GM21423 (cell line): ENCODE measurements at regions not wholly inside any gene's neighbourhood (a gene's known extent, or its start where the extent isn't known, plus 50 kb on each side); places are given as distances from the start of the nearest gene placed in this dataset.

Experiments
- ATAC-seq: cut with Tn5 transposase; IDR thresholded peaks from one replicate; pipeline ENCODE4 v1.9.1; 2021; ENCODE audit warnings: mild to moderate bottlenecking, moderate library complexity; ENCODE audit not compliant: unreplicated experiment

DNA sequence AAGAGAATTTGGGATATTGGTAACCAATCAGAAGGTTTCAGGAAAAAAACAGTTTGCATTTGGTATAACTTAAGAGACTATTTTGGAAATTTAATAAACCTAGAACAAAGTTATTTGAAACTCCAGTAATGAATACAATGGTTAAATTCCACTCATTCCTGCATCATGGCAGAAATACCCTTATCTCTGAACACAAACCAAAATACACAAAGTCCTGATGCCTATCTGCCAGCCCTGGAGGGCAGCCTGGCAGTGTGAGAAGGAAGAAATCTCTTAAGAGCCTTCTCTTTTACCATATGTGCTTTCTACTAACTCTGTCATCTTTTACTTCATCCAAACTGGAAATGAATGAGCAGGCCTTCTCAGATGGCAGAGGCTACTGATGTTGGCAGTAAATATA lies 147.1 kb upstream of the LYZL1 start:
- no peak for ATAC-seq

DNA sequence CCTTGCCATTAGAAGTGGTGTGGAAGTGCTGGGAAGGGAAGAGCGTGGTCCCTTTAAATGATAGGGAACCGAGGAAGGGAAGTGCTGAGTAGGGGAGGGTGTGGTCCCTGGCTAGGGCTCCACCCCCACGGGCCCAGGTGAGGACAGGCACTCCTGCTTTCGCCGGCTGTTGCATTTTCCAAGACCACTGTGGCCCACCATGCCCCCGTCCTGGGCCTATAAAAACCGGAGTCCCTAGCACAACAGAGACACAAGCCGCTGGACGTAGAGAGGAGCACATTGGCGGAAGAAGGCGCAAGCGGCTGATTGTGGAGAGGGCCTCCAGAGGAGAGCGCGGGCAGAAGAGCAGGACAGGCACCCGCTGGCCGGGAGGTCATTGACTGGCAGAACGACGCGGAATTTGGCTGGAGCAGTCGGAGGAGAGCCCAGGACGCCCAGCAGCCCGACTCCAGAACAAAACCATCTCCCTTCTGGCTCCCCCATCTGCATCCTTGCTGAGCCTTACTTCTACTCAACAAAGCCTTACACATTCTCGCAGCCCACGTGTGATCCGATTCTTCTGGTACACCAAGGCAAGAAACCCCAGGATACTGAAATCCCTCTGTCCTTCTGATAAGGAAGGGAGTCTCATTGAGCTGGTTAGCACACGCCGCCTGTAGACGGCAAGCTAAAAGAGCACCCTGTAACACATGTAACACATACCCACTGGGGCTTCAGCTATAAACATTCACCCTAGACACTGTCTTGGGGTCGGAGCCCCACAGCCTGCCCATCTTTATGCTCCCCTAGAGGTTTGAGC lies 146.2 kb upstream of the LYZL1 start:
- no peak for ATAC-seq

DNA sequence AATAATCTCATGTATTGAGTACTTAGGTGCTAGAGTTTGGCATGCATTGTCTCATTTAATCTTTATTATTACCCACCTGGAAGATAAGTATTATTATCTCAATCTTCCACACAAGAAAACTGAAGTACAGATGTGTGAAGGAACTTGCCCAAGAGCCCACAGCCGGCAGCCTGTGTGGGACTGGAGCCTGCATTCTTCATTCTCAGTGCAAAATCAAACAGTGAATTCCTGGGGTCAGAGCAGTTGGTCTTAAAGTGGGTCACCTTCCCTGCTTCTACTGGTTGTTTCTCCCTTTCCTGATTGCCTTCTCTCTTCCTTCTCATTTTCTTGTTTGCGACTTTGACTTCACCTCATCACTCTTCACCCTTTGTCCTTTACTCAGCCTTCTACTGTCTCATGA lies 144.7 kb upstream of the LYZL1 start:
- no peak for ATAC-seq

DNA sequence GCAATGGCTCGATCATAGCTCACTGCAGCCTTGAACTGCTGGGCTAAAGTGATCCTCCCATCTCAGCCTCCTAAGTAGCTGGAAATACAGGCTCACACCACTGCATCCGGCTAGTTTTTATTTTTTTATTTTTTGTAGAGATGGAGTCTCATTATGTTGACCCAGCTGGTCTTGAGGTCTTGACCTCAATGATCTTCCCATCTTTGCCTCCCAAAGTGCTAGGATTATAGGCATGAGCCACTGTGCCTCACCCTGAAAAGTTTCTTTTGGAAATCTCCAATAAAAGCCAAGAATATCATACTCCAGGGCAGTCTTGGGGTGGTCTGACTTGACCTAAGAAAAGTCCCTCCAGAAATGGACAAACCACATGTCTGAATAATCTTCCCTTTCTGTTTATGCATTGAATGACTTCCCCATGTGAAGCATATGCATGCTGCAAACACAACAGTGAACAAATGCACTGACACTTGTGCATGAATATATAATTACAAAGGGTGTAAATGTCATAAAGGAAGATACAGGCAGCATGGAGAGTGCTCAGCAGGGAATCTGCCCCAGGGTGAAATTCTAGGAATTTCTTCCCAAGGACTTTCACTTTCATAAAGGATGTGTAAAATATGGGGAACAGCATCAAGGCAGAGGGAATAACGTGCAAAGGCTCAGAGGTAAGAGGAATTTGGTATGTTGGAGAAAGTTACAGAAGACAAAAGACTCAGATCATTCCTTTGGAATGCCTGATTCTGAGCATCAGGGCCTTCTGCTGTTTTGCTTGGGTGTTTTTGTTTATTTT lies 142.4 kb upstream of the LYZL1 start:
- ATAC-seq: no peak

DNA sequence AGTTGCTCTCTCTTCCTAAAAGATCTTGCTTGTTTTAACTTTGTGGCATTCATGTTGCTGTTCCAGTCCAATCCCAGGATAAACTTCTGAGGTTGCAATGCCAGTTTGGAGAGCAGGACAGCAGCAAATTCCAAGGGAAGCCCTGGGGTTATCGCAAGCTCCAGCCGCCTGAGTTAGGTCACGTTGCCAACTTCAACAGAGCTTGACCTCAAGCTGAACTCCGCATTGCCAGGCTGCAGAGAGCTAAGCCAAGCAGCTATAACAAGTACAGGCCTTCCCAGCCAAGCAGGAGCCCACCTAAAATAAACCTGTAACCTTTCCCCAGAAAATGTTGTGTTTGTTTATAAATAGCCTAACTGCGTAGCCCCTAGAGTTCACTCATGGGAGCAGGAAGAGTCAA lies 138.9 kb upstream of the LYZL1 start:
- ATAC-seq: no peak

DNA sequence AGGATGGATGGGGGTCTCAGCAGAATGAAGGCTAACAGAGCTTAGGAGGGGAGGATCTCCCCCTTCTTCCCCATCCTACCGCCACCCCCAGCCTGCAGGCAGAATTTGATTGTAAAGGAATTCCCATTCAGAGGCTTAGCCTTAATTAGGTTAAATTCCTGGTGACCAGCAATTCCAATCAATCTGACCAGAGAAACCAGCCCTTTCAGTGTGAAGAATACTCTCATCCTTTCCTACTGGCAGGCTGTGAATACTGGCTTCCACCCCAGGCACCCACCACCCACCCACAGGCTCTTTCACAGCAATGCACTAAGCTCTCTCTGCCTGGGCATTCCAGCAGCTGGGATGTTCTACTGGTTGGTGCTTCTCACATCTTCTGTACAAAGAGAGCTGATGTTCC lies 137.9 kb upstream of the LYZL1 start:
- ATAC-seq: no peak

DNA sequence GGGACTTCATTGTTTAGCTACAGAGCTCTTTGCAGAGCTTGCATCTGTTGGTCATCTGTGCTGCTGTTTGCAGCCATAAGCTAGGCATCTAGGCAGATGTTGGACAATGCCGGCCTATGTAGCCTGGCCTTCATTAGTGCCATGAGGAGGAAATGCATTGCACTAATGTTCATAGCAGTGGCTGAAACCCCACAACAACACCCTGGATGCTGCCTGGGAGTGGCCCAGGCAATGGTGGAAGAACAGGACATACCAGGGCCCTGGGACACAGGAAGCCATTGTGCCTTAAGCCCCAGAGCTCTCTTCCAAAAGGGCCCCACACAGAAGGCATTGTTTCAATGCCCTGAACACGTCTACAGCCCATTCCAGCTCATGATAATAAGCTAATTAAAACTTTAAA lies 131.5 kb upstream of the LYZL1 start:
- no peak for ATAC-seq

DNA sequence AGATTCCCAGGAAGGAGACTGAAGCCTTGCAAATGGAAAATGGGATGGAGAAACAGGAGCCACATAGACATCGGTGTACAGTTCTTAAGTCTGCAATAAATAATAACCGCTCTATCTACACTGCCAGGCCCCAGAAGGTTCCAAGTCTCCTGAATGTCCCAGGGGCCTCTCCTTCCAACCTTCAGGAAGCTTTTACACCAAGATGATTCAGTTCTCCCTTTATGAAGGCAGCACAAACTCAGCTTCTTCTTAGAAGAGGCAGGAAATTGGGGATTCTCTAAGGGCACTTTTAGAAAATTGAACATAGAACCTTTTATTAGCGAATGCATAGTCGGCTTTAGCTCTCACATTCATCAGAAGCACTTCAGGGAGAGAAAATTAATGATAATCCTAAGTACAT lies 130.8 kb upstream of the LYZL1 start:
- no peak for ATAC-seq

DNA sequence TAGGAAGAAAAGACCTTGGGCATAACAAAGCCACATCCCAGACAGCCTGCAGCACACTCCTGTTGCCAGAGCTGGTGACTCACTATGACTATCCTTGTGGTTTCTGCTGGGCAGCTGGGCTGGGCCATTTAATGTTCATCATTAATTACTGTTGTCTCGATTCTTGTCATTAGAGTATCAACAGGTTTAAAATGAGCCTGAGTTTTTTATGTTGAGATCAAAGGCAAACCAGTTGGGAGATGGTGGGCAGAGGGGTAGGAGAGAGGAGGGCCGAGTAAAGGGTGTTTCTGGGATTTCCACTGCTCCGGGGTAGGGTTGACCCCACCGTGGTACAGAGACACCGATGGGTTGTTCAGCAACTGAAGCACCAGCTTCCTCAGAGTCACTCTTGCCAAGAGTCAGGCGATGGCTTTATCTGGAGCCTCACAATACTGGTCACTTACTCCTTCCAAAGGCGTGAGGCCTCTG lies 128.7 kb upstream of the LYZL1 start:
- ATAC-seq: no peak

DNA sequence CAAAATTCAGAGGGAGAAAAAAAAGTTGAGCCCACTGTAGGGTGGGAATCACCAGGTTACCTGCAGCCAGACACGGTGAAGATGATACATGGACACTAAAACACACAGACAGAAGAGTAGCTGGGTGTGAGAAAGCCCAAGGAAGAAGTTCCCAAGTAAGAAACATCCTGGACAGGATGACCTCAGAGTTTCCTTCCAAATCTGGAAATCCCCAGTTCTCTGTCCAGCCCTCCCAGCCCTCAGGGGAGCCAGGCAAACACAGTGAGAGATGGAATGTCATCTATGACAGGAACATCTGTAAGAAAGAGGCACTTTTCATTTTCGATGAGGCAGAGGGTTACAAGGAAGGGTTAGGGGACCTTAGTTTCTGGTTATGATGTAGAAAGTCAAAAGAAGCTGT lies 125.1 kb upstream of the LYZL1 start:
- ATAC-seq: no peak

DNA sequence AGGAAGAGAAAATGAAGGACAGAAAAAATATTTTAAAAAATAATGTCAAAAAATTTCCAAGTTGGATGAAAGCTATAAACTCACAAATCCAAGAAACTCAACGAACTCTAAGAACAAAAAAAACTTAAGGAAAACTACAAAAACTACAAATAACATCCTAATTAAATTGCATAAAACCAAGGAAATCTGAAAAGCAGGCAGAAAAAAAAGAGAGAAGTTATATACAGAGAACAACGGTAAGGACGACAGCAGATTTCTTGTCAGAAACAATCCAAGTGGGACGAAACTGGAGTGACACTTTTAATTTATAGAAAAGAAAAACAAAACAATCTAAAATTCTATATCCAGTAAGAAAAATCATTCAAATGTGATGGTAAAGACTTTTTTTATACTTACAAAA lies 122.2 kb upstream of the LYZL1 start:
- no peak for ATAC-seq

DNA sequence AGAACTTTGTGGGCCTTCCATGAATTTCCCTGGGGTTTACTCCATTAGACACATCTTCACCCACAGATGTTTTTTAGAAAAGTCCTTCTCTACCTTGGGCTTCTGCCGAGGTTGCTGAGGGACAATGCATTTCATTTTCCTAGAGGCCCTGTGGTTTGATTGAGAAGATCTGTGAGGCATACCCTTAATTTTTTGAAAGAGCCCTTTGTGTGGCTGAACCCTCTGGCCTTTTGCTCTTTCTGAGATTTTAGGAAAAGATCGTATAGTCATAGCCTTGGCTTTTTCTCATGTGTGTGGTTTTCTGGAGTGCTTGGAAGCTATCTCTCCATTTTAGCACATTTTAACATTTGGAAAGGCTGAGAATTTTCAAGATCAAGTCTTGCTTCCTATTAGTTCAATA lies 119.8 kb upstream of the LYZL1 start:
- no peak for ATAC-seq

DNA sequence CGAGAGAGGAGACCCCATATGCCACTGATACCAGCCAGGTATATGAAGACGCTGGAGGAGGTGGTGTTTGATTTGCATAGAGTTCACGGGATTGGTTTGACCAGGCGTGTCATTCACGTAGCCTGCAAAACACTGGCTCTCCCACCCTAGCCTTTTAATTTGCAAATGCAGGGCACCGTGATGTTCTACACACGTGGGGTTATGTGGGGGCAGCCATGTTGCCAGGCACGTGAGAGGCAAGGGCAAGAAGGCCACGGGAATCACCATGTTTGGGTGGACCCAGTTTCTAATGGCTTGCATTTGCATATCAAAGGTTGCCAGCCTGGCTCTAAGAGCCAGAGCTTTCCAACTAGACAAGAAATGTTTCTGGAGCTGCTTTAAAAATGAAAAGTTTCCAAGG lies 117.2 kb upstream of the LYZL1 start:
- ATAC-seq: no peak

DNA sequence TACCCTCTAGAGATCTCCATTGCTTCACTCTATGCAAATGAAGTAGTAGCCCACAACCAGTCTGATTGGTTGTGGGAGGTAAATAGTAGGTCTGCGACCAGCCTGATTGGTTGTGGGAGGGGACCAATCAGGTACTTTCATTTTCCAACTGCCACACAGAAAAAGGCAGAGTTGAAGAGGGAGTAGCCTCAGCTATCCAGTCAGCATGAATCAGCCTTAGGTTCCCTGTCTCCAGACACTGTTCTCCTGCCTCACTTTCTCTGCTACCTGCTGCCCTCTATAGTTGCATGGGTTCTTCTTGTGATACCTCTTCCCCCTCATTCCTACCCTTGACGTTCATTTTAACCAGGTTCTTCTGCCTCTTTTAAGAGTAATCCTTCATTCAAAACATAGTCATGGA lies 114.5 kb upstream of the LYZL1 start:
- ATAC-seq: no peak

DNA sequence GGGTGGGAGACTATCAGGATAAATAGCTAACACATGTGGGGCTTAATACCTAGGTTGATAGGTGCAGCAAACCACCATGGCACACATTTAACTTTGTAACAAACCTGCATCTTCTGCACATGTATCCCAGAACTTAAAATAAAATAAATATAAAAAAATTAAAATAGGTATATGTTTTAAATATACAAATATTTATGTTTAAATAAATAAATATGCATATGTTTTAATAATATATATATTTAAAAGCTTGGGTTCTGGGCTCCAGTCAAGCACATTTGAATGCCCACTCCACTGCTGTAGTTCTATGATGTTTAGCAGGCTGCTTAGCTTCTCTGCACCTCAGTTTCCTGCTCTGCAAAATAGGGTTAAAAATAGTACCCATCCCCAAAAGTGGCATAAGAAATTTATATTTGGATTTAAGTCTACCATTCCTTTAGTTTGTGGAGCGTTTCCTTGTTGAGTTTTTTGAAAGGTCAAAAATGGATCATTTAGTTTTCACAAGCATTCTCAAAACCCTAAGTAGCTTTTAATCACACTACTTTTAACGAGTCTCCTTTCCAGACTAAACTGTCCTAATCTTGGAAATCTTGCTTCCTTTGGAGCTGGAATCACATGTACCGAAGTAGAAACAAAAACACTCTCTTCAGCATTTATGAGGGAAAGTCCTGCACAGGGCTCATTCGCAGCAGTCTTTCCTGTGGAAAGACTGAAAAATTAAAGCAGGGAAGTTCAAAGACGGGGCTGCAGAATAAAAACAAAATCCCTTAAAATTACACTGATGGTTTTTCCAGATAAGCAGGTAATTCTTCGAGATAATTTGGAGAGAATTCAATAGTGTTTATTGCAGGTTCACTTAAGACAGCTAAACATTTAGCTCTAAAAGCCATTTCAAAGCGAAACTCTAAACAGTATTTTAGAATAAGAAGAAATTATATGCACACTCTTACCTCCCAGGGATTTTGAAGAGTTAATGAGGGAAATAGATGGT lies 111.7 kb upstream of the LYZL1 start:
- ATAC-seq: no peak

DNA sequence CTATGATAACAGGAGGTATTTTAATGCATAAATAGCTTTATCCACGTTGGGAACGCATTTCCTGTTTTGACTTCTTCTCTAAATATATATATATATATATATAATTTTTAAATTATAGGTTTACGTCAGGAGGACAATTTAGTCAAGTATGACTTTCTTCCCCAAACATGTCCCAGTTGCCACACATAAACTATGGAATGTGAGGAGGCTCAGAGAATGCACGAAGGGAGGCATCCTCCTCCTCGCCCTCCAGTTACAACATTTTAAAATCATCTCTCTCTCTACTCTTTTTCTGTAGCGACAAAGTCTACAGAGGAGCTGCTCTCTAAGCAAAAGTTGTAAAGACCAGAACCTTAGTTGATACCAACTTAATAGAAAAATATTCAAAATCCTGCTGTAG lies 106.9 kb upstream of the LYZL1 start:
- no peak for ATAC-seq

DNA sequence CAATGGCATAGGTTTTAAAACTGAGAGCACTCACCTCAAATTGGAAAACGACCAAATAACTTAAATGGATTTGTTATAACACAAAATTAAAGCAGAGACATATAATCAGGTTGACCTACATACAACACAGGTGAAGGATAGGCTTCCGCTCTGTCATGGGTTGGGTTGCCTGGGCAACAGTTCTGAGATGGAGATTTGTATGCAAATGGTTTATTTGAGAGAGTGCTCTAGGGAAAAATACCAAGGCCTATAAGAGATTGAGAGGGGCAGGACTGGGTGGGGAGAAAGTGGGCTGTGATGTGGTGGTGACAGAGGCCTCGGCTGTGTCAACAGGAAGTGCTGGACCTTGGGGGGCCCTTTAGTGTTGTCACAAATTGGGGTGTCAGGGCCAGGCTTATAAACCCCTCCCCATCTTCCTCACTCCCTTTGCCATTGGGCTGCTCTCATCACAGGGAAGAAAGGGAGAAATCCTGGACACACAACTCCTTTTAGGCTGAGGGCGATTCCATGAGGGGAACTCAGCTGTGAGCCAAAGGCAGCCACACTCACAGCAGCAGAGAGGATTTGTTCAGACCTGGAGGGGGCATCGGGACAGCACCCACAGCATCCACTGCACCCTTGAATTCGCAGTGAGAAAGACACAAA lies 105.4 kb upstream of the LYZL1 start:
- no peak for ATAC-seq

DNA sequence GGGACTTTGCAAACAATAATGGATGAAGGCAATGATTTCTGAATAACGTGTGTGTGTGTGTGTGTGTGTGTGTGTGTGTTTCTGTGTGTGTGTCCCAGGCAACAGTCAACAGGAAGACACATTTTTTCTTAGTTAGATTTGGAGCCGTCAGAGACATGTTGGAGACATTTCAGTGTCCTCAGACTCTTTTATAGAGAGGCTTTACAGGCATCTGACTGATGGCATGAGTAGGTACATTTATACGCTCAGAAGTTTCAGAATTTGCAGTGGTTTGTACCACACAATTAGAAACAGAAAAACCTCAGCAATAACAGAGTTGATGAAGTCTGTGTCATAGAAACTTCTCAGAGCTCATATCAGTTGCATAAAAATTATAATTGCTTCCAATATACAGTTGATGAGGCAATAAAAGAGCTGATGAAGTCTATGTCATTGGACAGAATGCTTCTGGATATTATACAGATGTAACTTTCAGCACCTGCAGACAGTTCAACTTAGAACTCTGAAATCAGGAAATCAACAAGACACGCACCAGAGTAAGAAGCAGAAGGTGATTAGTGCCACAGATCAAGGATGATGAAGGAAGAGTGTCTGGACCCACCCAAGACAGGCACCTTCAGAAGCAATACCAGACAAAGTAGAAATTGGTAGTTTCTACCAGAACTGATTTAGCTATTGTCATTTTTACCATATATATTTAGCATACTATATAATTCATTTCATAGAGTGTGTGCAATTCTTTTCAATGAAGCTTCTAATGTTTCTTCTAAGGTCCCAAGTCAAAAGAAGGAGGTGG lies 104.5 kb upstream of the LYZL1 start:
- ATAC-seq: no peak

DNA sequence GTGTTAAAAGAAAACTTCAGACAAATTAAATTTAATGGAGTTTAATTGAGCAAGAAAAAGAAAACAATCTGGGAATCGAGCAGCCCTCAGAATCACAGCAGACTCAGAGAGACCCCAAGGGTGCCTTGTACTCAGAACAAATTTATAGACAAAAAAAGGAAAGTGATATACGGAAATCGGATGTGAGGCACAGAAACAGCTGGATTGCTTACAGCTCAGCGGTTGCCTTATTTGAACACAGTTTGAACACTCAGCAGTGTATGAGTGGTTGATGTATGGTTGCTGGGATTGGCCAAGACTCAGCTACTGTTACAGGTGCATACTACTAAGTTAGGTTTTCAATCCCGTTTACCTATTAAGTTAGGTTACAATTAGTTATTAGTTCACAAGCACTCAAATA lies 103.8 kb upstream of the LYZL1 start:
- no peak for ATAC-seq

DNA sequence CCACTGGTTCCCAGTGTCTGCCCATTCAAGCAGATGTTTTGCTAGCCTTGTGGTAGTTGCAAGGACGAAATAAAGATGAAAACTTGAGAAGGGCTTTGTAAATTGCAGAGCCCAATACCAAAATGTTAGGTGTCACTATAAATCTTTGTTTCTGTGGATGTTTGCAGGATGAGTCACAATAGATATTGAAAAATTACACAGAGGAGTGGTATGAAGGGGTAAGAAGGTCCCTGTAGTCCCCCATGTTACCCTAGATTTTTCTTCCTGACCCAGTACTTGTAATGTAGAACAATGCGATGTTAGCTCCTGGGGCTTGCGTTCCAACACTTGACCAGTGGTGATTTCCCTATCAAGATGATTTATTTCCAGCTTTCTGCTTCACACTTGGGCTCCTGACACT lies 102.6 kb upstream of the LYZL1 start:
- no peak for ATAC-seq
